Smooth muscle cell (in vitro differentiated cells): ENCODE measurements at regions not wholly inside any gene's neighbourhood (a gene's known extent, or its start where the extent isn't known, plus 50 kb on each side); places are given as distances from the start of the nearest gene placed in this dataset.

Experiments
- DNase-seq: peaks from one replicate; lab custom pipeline; 2025; ENCODE audit not compliant: unreplicated experiment; lab: John Stamatoyannopoulos, UW
- H2AFZ ChIP-seq: fragments of 200-600 bp; sonication (generic); 2 replicates; pipeline ENCODE4 v1.6.0; 2016; ENCODE audit warnings: antibody characterized with exemption, low read depth, mild to moderate bottlenecking
- H3F3A ChIP-seq: fragments of 200-600 bp; sonication (generic); 2 replicates; pipeline ENCODE4 v1.6.0; 2017; ENCODE audit warnings: antibody characterized with exemption, low read depth
- H3K27ac ChIP-seq: fragments of 200-600 bp; sonication (generic); 2 replicates; pipeline ENCODE4 v1.5.1; 2016; ENCODE audit warnings: low read depth, mild to moderate bottlenecking
- H3K27me3 ChIP-seq: fragments of 200-600 bp; sonication (generic); 2 replicates; pipeline ENCODE4 v1.6.1; 2016; ENCODE audit warnings: low read depth, mild to moderate bottlenecking
- H3K36me3 ChIP-seq: fragments of 200-600 bp; sonication (generic); 2 replicates; pipeline ENCODE4 v1.5.1; 2016; ENCODE audit warnings: low read depth
- H3K4me1 ChIP-seq: fragments of 200-600 bp; sonication (generic); 2 replicates; pipeline ENCODE4 v1.5.1; 2016; ENCODE audit warnings: low read depth
- H3K4me2 ChIP-seq: fragments of 200-600 bp; sonication (generic); 2 replicates; pipeline ENCODE4 v1.6.0; 2016; ENCODE audit warnings: mild to moderate bottlenecking
- H3K4me3 ChIP-seq: fragments of 200-600 bp; sonication (generic); 2 replicates; pipeline ENCODE4 v1.5.1; 2016; ENCODE audit warnings: mild to moderate bottlenecking
- H3K79me2 ChIP-seq: fragments of 200-600 bp; sonication (generic); 2 replicates; pipeline ENCODE4 v1.6.0; 2016; ENCODE audit warnings: low read depth, mild to moderate bottlenecking
- H3K9ac ChIP-seq: fragments of 200-600 bp; sonication (generic); 2 replicates; pipeline ENCODE4 v1.6.0; 2016; ENCODE audit warnings: low read depth
- H3K9me3 ChIP-seq: fragments of 200-600 bp; sonication (generic); replicated peaks from 2 replicates; pipeline ENCODE4 v1.5.1; 2016; ENCODE audit warnings: low read depth
- H4K20me1 ChIP-seq: fragments of 200-600 bp; sonication (generic); 2 replicates; pipeline ENCODE4 v1.6.0; 2016; ENCODE audit warnings: low read depth
- CTCF ChIP-seq: fragments of 200-600 bp; sonication (generic); IDR thresholded peaks from 2 replicates; pipeline ENCODE4 v1.5.1; 2017; ENCODE audit warnings: borderline replicate concordance, mild to moderate bottlenecking, antibody characterized with exemption; ENCODE audit not compliant: insufficient read depth, poor library complexity, severe bottlenecking
- WGBS: methylation state at CpG from one replicate; pipeline ENCODE4 v1.1.7; 2016; ENCODE audit warnings: low lambda C conversion rate; 5-methylcytosine and 5-hydroxymethylcytosine counted together

GRCh38 chr18:70429847-70430500 is 141.1 kb downstream of the SOCS6 start:
- H3K79me2 ChIP-seq = no peaks in the 10 kb centered on the region
- no peaks in the 10 kb centered on the region for H3K27me3 ChIP-seq
- 98% methylated on average over 36 of the region's 36 CpGs for WGBS
- no peaks in the 10 kb centered on the region for H3K9me3 ChIP-seq
- no peak overlapping the region for H3K4me3 ChIP-seq
- H3K27ac ChIP-seq = no peak overlapping the region
- no peak overlapping the region for H2AFZ ChIP-seq
- no peak for DNase-seq
- TF ChIP-seq CTCF = no peak
- no peak overlapping the region for H3K4me2 ChIP-seq
- no peaks in the 10 kb centered on the region for H3F3A ChIP-seq
- no peaks in the 10 kb centered on the region for H3K36me3 ChIP-seq
- no peak overlapping the region for H3K9ac ChIP-seq
- H4K20me1 ChIP-seq = no peaks in the 10 kb centered on the region
- H3K4me1 ChIP-seq = no peaks in the 10 kb centered on the region

GRCh38 chr18:70428439-70428838 is 139.6 kb downstream of the SOCS6 start:
- Histone ChIP-seq H3K36me3 (no peaks in the 10 kb centered on the region), H3K9ac (no peak overlapping the region)
- TF ChIP-seq CTCF = no peak

GRCh38 chr18:70426818-70427217 is 138.0 kb downstream of the SOCS6 start:
- no peak overlapping the region for H3K4me2 ChIP-seq
- H3K4me1 ChIP-seq = peaks cover 29% of the 10 kb centered on the region
- no peak overlapping the region for H3K9ac ChIP-seq
- H3K27me3 ChIP-seq = no peaks in the 10 kb centered on the region
- H3K36me3 ChIP-seq = no peaks in the 10 kb centered on the region
- H3K79me2 ChIP-seq = no peaks in the 10 kb centered on the region
- 64% methylated on average over 9 of the region's 9 CpGs for WGBS
- no peaks in the 10 kb centered on the region for H4K20me1 ChIP-seq
- DNase-seq = no peak
- no peak overlapping the region for H3K4me3 ChIP-seq
- H3K27ac ChIP-seq = no peak overlapping the region
- H3F3A ChIP-seq = peaks cover under 1% of the 10 kb centered on the region
- TF ChIP-seq CTCF = no peak
- no peaks in the 10 kb centered on the region for H3K9me3 ChIP-seq
- H2AFZ ChIP-seq = no peak overlapping the region

More at GRCh38 chr18:70428439-70428838, 139.6 kb downstream of the SOCS6 start:
- H3F3A ChIP-seq = no peaks in the 10 kb centered on the region
- no peak for DNase-seq
- H3K4me2 ChIP-seq = no peak overlapping the region
- H3K4me1 ChIP-seq = peaks cover 13% of the 10 kb centered on the region
- H3K27ac ChIP-seq = no peak overlapping the region
- H3K9me3 ChIP-seq = no peaks in the 10 kb centered on the region
- no peaks in the 10 kb centered on the region for H3K79me2 ChIP-seq
- WGBS = 54% methylated on average over 1 of the region's 1 CpG
- H4K20me1 ChIP-seq = no peaks in the 10 kb centered on the region
- H3K4me3 ChIP-seq = no peak overlapping the region
- no peaks in the 10 kb centered on the region for H3K27me3 ChIP-seq
- no peak overlapping the region for H2AFZ ChIP-seq

- 94% methylated on average over 3 of the region's 3 CpGs for WGBS
- no peak for TF ChIP-seq CTCF
- H3K36me3 ChIP-seq = no peaks in the 10 kb centered on the region
- no peak for DNase-seq
- no peaks in the 10 kb centered on the region for H4K20me1 ChIP-seq
- H3F3A ChIP-seq = peaks cover 17% of the 10 kb centered on the region
- H2AFZ ChIP-seq = no peak overlapping the region
- H3K4me3 ChIP-seq = no peak overlapping the region
- peaks cover 38% of the 10 kb centered on the region for H3K4me1 ChIP-seq
- no peak overlapping the region for H3K4me2 ChIP-seq
- no peaks in the 10 kb centered on the region for H3K79me2 ChIP-seq
- H3K27me3 ChIP-seq = no peaks in the 10 kb centered on the region
- no peak overlapping the region for H3K27ac ChIP-seq
- H3K9ac ChIP-seq = no peak overlapping the region
- no peaks in the 10 kb centered on the region for H3K9me3 ChIP-seq
These were observed 136.4 kb downstream of the SOCS6 start for GRCh38 chr18:70425236-70425635.
